GM06990 (cell line): ENCODE measurements at regions not wholly inside any gene's neighbourhood (a gene's known extent, or its start where the extent isn't known, plus 50 kb on each side); places are given as distances from the start of the nearest gene placed in this dataset.

Experiments used
- DNase-seq: peaks from one replicate; pipeline ENCODE4 v3.0.0-alpha.2; 2011; ENCODE audit not compliant: insufficient read length; ENCODE audit errors: extremely low read depth
- H3K27me3 ChIP-seq: replicated peaks from 2 replicates; pipeline ENCODE4 v1.6.0; 2011; ENCODE audit warnings: low read length; ENCODE audit not compliant: control insufficient read depth, insufficient read depth
- H3K36me3 ChIP-seq: 2 replicates; pipeline ENCODE4 v1.5.1; 2011; ENCODE audit warnings: low read length; ENCODE audit not compliant: control insufficient read depth, insufficient read depth
- H3K4me3 ChIP-seq: replicated peaks from 2 replicates; pipeline ENCODE4 v1.5.1; 2011; ENCODE audit warnings: low read depth, mild to moderate bottlenecking, control low read depth, low read length
- CTCF ChIP-seq: IDR thresholded peaks from 2 replicates; pipeline ENCODE4 v1.5.1; 2011; ENCODE audit warnings: low read length, control low read depth, mild to moderate bottlenecking, inconsistent platforms; ENCODE audit not compliant: insufficient read depth, poor library complexity, severe bottlenecking

GRCh38 chr4:112896609-112897190, 152.8 kb upstream of the ANK2 start:
- Histone ChIP-seq H3K4me3 (no peak overlapping the region), H3K36me3 (no peaks in the 10 kb centered on the region), H3K27me3 (no peaks in the 10 kb centered on the region)
- DNase-seq = no peak
- TF ChIP-seq CTCF = no peak

- DNase-seq = no peak
These were observed 151.9 kb upstream of the ANK2 start for GRCh38 chr4:112897543-112897942.

GRCh38 chr4:112898357-112899141, 150.9 kb upstream of the ANK2 start:
- H3K4me3 ChIP-seq = no peak overlapping the region
- DNase-seq = no peak
- TF ChIP-seq CTCF = no peak
- H3K36me3 ChIP-seq = no peaks in the 10 kb centered on the region
- H3K27me3 ChIP-seq = no peaks in the 10 kb centered on the region

More at GRCh38 chr4:112897543-112897942, 151.9 kb upstream of the ANK2 start:
- Histone ChIP-seq H3K36me3 (no peaks in the 10 kb centered on the region), H3K27me3 (no peaks in the 10 kb centered on the region), H3K4me3 (no peak overlapping the region)
- no peak for TF ChIP-seq CTCF

- Histone ChIP-seq H3K36me3 (no peaks in the 10 kb centered on the region), H3K4me3 (no peak overlapping the region), H3K27me3 (no peaks in the 10 kb centered on the region)
- TF ChIP-seq CTCF = no peak
- DNase-seq = no peak
These were observed 149.0 kb upstream of the ANK2 start for GRCh38 chr4:112900416-112900815.

- Histone ChIP-seq H3K27me3 (no peaks in the 10 kb centered on the region), H3K4me3 (no peak overlapping the region), H3K36me3 (no peaks in the 10 kb centered on the region)
- no peak for TF ChIP-seq CTCF
- DNase-seq = no peak
These were observed 147.5 kb upstream of the ANK2 start for GRCh38 chr4:112901962-112902411.
